Activated CD4-positive, CD25-positive, alpha-beta regulatory T cell treated with anti-CD3 and anti-CD28 coated beads, Interleukin-2, amount 50 U/mL, for 72 hours (primary cell): ENCODE measurements at regions not wholly inside any gene's neighbourhood (a gene's known extent, or its start where the extent isn't known, plus 50 kb on each side); places are given as distances from the start of the nearest gene placed in this dataset.
"Not testable (repeated sequence)": the region's sequence is repeated elsewhere in the genome, so short reads cannot be mapped to it uniquely, and the experiment has no call there.

ENCODE experiments used
- DNase-seq: peaks from one replicate; pipeline ENCODE4 v3.0.0; 2021

- not testable (repeated sequence) for DNase-seq
Measured at GRCh38 chr14:38557391-38557790, 301.5 kb upstream of the CLEC14A start.

DNA sequence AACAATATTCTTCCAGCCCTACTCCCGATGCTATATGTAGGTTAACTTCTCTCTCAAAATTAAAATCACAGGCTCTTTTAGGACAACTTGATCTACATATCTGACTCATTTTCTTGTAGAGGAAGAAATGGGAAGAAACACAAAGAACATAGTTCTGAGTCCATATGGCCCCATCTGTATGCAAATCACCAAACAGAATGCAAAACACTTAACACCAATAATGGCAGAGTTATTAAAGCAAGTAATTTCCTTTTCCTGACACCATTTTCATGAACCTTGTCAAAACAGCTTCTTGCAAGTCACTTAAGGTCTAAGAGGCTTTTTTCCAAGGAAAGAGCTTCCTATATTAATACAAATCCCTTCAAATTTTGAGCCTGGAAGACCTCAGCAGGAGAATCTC is 300.4 kb upstream of the CLEC14A start:
- DNase-seq, result no peak

GRCh38 chr14:38554026-38554425 is 298.1 kb upstream of the CLEC14A start:
- DNase-seq, result no peak

GRCh38 chr14:38553586-38553985 is 297.7 kb upstream of the CLEC14A start:
- no peak for DNase-seq

DNA sequence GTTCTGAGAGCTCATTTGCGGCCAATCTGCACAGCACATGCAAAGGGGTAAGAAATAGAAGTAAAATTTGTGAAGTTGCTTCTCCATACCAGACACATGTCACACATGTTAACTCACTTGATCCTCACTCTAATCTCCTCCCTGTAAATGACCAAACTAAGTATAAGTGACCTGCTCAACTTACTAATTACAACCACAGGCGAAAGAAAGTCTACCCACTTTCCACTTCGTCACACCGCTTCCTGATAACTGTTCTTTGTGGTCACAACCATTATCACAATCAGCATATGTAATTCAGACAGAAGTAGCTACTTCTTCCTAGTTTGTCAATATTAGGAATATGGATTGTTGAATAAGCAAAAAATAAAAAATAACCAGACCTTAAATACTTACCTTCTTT is 293.7 kb upstream of the CLEC14A start:
- no peak for DNase-seq

GRCh38 chr14:38547961-38548490 is 292.1 kb upstream of the CLEC14A start:
- DNase-seq, result no peak

GRCh38 chr14:38546932-38547551 is 291.1 kb upstream of the CLEC14A start:
- DNase-seq, result no peak

GRCh38 chr14:38544776-38545175 is 288.9 kb upstream of the CLEC14A start:
- no peak for DNase-seq

GRCh38 chr14:38543851-38544250 is 288.0 kb upstream of the CLEC14A start:
- not testable (repeated sequence) for DNase-seq

GRCh38 chr14:38538053-38538452 is 282.2 kb upstream of the CLEC14A start:
- not testable (repeated sequence) for DNase-seq

DNA sequence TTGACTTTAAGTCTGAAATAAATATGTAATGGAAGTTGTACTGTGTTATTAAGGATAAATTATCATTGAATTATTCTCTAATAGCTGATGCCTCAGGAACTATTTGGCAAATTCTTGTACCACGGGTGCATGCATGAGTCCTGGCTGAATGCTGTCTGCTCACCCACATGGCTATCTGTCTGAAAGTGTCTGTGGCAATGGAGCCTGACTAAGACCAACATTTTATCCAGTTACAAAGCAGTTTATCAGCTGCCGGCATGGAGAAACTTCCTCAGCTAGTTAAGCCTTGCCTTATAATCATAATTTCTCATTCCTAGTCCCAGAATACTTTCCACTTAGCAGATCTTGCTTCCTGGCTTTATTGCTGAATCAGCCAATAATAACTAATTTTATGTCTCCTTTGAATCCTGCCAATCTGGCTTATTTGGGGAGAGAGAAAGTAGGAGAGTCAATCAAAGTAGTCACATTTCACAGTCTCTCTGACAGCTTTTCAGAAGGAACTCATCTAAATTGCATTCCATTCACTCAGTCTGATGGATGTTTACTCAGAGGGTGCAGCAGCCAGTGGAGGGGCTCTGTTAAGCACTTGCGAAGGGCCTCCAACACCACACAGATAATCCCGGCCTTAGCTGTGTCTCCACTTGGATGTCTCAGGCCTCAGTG is 280.6 kb upstream of the CLEC14A start:
- no peak for DNase-seq

GRCh38 chr14:38528582-38528981 is 272.7 kb upstream of the CLEC14A start:
- DNase-seq, result no peak

DNA sequence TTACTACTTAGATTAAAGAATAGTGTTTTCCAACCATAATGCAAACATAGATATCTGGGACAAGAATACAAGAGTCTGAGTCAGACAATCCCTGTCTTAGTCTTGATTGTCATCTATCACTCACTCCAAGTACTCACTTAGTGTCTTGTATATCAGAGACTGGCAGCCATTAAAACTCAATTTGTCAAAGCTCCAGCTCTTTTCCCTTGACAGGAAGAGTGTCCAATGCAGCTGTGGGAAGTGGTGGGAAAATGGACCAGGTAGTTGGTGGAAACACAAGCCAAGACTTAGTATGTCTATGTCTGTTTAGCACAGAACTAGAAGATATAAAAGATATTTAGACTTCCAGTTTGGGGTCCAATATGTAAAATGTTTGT is 271.6 kb upstream of the CLEC14A start:
- DNase-seq, result no peak

DNA sequence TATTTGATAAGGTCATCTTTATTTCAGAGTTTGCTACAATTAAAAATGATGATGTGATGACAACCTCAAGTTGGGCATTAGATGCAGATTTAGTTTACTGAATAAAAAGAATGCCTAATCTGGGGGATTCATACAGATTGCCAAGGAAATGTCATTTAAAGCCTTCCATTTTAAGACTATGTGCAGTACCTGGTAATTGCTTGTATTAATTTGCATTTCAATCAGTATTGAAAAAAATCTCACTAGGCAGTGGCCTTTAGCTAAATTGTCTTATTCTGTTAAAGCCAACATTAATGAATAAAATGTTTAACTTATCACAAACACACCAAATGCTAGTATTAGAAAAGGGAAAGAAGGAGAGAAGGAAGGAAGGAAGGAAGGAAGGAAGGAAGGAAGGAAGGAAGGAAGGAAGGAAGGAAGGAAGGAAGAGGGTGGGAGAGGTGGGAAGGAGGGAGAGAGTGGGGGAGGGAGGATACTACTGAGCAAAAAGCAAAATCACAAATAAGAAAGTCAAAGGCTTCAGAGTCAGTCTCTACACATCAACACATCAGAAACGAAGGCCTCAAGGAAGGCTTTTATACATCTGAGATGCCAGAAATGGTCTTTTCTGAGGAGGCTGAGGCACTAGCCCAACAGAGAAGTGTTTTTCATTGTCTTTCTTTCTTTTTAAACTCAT is 271.1 kb upstream of the CLEC14A start:
- no peak for DNase-seq

GRCh38 chr14:38524636-38525509 is 269.0 kb upstream of the CLEC14A start:
- no peak for DNase-seq

- no peak for DNase-seq
Measured at GRCh38 chr14:38522724-38523123, 266.8 kb upstream of the CLEC14A start.

- no peak for DNase-seq
Measured at GRCh38 chr14:38521591-38521990, 265.7 kb upstream of the CLEC14A start.

- DNase-seq, result no peak
Measured at GRCh38 chr14:38517426-38517825, 261.5 kb upstream of the CLEC14A start.

DNA sequence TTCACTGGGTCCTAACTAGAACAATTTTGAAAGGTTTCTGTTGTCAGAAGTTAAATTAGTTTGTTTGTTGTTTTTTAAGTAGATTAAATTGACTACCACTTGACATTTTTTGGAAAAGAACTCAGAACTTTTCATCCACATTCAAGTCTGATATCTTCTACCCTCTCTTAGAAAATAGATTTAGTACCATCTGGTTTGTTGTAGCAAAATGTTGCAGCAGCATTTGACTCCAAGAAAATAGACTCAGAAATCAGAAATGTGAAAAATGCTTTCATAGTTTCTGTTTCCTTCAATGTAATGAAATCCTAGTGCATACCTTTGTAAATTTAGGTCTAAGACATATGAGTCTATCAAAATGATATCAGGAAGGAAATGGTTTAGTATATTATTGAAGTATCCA is 256.3 kb upstream of the CLEC14A start:
- DNase-seq, result no peak

DNA sequence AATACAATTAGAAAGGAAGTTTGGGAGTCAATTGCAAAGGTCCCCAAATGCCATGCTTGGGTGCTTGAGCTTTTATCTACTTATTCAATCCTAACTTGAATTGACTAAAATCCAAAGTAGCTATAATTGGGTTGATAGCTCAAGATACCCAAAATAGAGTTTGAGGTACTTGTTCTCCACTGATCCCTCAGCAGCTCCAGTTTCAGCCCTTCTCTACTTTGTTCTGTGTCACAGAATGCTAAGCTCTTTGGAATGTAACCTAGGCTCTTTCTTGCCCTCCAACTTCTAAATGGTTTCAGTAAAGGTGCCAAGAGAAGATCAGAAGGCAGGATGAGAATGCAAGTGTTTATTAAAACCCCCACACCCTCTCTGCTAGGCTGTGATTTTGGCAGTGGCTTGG is 251.4 kb upstream of the CLEC14A start:
- no peak for DNase-seq

GRCh38 chr14:38505973-38506249 is 250.0 kb upstream of the CLEC14A start:
- no peak for DNase-seq

- DNase-seq, result no peak
Measured at GRCh38 chr14:38505221-38505972, 249.5 kb upstream of the CLEC14A start.

- no peak for DNase-seq
Measured at GRCh38 chr14:38504175-38504574, 248.3 kb upstream of the CLEC14A start.
